ENCODE measurements at regions not wholly inside any gene's neighbourhood (a gene's known extent, or its start where the extent isn't known, plus 50 kb on each side); places are given as distances from the start of the nearest gene placed in this dataset.

GRCh38 chr2:220533485-220533884 lies 906.1 kb downstream of the SLC4A3 start:
- peaks cover 3% of the 10 kb centered on the region for H3K9me3 ChIP-seq (replicated peaks; ENCODE audit: control insufficient read depth, low read depth, low read length)
- H3K27ac ChIP-seq (ENCODE audit: low read length): no peak overlapping the region
- DNase-seq: no peak
- H3K27me3 ChIP-seq (ENCODE audit: control insufficient read depth, insufficient read depth, low read length): no peaks in the 10 kb centered on the region
- H3K36me3 ChIP-seq (ENCODE audit: control insufficient read depth, insufficient read depth, low read length): no peaks in the 10 kb centered on the region
- no peaks in the 10 kb centered on the region for H3K4me1 ChIP-seq (ENCODE audit: control insufficient read depth, insufficient read depth, low read length)
- H3K4me3 ChIP-seq (ENCODE audit: low read length): no peak overlapping the region
- 69% methylated on average over 2 of the region's 2 CpGs for WGBS (ENCODE audit: insufficient coverage)

GRCh38 chr2:220539481-220539880 lies 912.1 kb downstream of the SLC4A3 start:
- no peaks in the 10 kb centered on the region for H3K4me1 ChIP-seq (ENCODE audit: control insufficient read depth, insufficient read depth, low read length)
- no peak for DNase-seq
- H3K9me3 ChIP-seq (replicated peaks; ENCODE audit: control insufficient read depth, low read depth, low read length): peaks cover 3% of the 10 kb centered on the region
- H3K4me3 ChIP-seq (ENCODE audit: low read length): no peak overlapping the region
- WGBS (ENCODE audit: insufficient coverage): 75% methylated on average over 1 of the region's 5 CpGs
- no peaks in the 10 kb centered on the region for H3K27me3 ChIP-seq (ENCODE audit: control insufficient read depth, insufficient read depth, low read length)
- H3K27ac ChIP-seq (ENCODE audit: low read length): no peak overlapping the region
- H3K36me3 ChIP-seq (ENCODE audit: control insufficient read depth, insufficient read depth, low read length): no peaks in the 10 kb centered on the region

GRCh38 chr2:220544049-220544448 lies 916.6 kb downstream of the SLC4A3 start:
- H3K36me3 ChIP-seq (ENCODE audit: control insufficient read depth, insufficient read depth, low read length): no peaks in the 10 kb centered on the region
- H3K27me3 ChIP-seq (ENCODE audit: control insufficient read depth, insufficient read depth, low read length): no peaks in the 10 kb centered on the region
- H3K4me1 ChIP-seq (ENCODE audit: control insufficient read depth, insufficient read depth, low read length): no peaks in the 10 kb centered on the region
- H3K27ac ChIP-seq (ENCODE audit: low read length): no peak overlapping the region
- H3K4me3 ChIP-seq (ENCODE audit: low read length): no peak overlapping the region
- peaks cover 3% of the 10 kb centered on the region for H3K9me3 ChIP-seq (replicated peaks; ENCODE audit: control insufficient read depth, low read depth, low read length)
- no CpG with 5 or more reads among the region's 1 CpG for WGBS (ENCODE audit: insufficient coverage)
- DNase-seq: no peak

GRCh38 chr2:220550995-220551700 lies 923.7 kb downstream of the SLC4A3 start:
- no peak for DNase-seq

GRCh38 chr2:220552790-220553535 lies 925.5 kb downstream of the SLC4A3 start:
- H3K4me1 ChIP-seq (ENCODE audit: control insufficient read depth, insufficient read depth, low read length): no peaks in the 10 kb centered on the region
- DNase-seq: no peak
- H3K4me3 ChIP-seq (ENCODE audit: low read length): no peak overlapping the region
- 88% methylated on average over 3 of the region's 7 CpGs for WGBS (ENCODE audit: insufficient coverage)
- no peaks in the 10 kb centered on the region for H3K27me3 ChIP-seq (ENCODE audit: control insufficient read depth, insufficient read depth, low read length)
- H3K9me3 ChIP-seq (replicated peaks; ENCODE audit: control insufficient read depth, low read depth, low read length): no peaks in the 10 kb centered on the region
- no peak overlapping the region for H3K27ac ChIP-seq (ENCODE audit: low read length)
- no peaks in the 10 kb centered on the region for H3K36me3 ChIP-seq (ENCODE audit: control insufficient read depth, insufficient read depth, low read length)

More at GRCh38 chr2:220550995-220551700, 923.7 kb downstream of the SLC4A3 start:
- H3K4me1 ChIP-seq (ENCODE audit: control insufficient read depth, insufficient read depth, low read length): no peaks in the 10 kb centered on the region
- no peak overlapping the region for H3K4me3 ChIP-seq (ENCODE audit: low read length)
- H3K9me3 ChIP-seq (replicated peaks; ENCODE audit: control insufficient read depth, low read depth, low read length): no peaks in the 10 kb centered on the region
- no peaks in the 10 kb centered on the region for H3K27me3 ChIP-seq (ENCODE audit: control insufficient read depth, insufficient read depth, low read length)
- H3K36me3 ChIP-seq (ENCODE audit: control insufficient read depth, insufficient read depth, low read length): no peaks in the 10 kb centered on the region
- H3K27ac ChIP-seq (ENCODE audit: low read length): no peak overlapping the region
- 43% methylated on average over 1 of the region's 2 CpGs for WGBS (ENCODE audit: insufficient coverage)

GRCh38 chr2:220555961-220556630 lies 928.7 kb downstream of the SLC4A3 start:
- Histone ChIP-seq H3K36me3 (ENCODE audit: control insufficient read depth, insufficient read depth, low read length) (no peaks in the 10 kb centered on the region), H3K27me3 (ENCODE audit: control insufficient read depth, insufficient read depth, low read length) (no peaks in the 10 kb centered on the region), H3K27ac (ENCODE audit: low read length) (no peak overlapping the region), H3K9me3 (replicated peaks; ENCODE audit: control insufficient read depth, low read depth, low read length) (no peaks in the 10 kb centered on the region), H3K4me1 (ENCODE audit: control insufficient read depth, insufficient read depth, low read length) (no peaks in the 10 kb centered on the region), H3K4me3 (ENCODE audit: low read length) (no peak overlapping the region)
- no CpG with 5 or more reads among the region's 3 CpGs for WGBS (ENCODE audit: insufficient coverage)
- DNase-seq: no peak

GRCh38 chr2:220556658-220557057 lies 929.2 kb downstream of the SLC4A3 start:
- no peak for DNase-seq
- no peaks in the 10 kb centered on the region for H3K36me3 ChIP-seq (ENCODE audit: control insufficient read depth, insufficient read depth, low read length)
- no peak overlapping the region for H3K4me3 ChIP-seq (ENCODE audit: low read length)
- H3K9me3 ChIP-seq (replicated peaks; ENCODE audit: control insufficient read depth, low read depth, low read length): no peaks in the 10 kb centered on the region
- H3K27me3 ChIP-seq (ENCODE audit: control insufficient read depth, insufficient read depth, low read length): no peaks in the 10 kb centered on the region
- H3K4me1 ChIP-seq (ENCODE audit: control insufficient read depth, insufficient read depth, low read length): no peaks in the 10 kb centered on the region
- no peak overlapping the region for H3K27ac ChIP-seq (ENCODE audit: low read length)
- WGBS (ENCODE audit: insufficient coverage): 78% methylated on average over 1 of the region's 1 CpG

GRCh38 chr2:220560192-220560591 lies 932.8 kb downstream of the SLC4A3 start:
- Histone ChIP-seq H3K27ac (ENCODE audit: low read length) (no peak overlapping the region), H3K9me3 (replicated peaks; ENCODE audit: control insufficient read depth, low read depth, low read length) (no peaks in the 10 kb centered on the region), H3K4me3 (ENCODE audit: low read length) (no peak overlapping the region), H3K27me3 (ENCODE audit: control insufficient read depth, insufficient read depth, low read length) (no peaks in the 10 kb centered on the region), H3K4me1 (ENCODE audit: control insufficient read depth, insufficient read depth, low read length) (no peaks in the 10 kb centered on the region), H3K36me3 (ENCODE audit: control insufficient read depth, insufficient read depth, low read length) (no peaks in the 10 kb centered on the region)
- no peak for DNase-seq
- 90% methylated on average over 7 of the region's 7 CpGs for WGBS (ENCODE audit: insufficient coverage)

GRCh38 chr2:220562375-220563140 lies 935.1 kb downstream of the SLC4A3 start:
- no peak for DNase-seq
- 60% methylated on average over 1 of the region's 4 CpGs for WGBS (ENCODE audit: insufficient coverage)
- Histone ChIP-seq H3K4me3 (ENCODE audit: low read length) (no peak overlapping the region), H3K9me3 (replicated peaks; ENCODE audit: control insufficient read depth, low read depth, low read length) (no peaks in the 10 kb centered on the region), H3K27ac (ENCODE audit: low read length) (no peak overlapping the region), H3K27me3 (ENCODE audit: control insufficient read depth, insufficient read depth, low read length) (no peaks in the 10 kb centered on the region), H3K36me3 (ENCODE audit: control insufficient read depth, insufficient read depth, low read length) (no peaks in the 10 kb centered on the region), H3K4me1 (ENCODE audit: control insufficient read depth, insufficient read depth, low read length) (no peaks in the 10 kb centered on the region)

GRCh38 chr2:220568296-220568695 lies 940.9 kb downstream of the SLC4A3 start:
- DNase-seq: peak; percentile 92
- 51% methylated on average over 4 of the region's 8 CpGs for WGBS (ENCODE audit: insufficient coverage)

More at GRCh38 chr2:220568296-220568695, 940.9 kb downstream of the SLC4A3 start:
- peaks cover 2% of the 10 kb centered on the region for H3K4me1 ChIP-seq (ENCODE audit: control insufficient read depth, insufficient read depth, low read length)
- H3K27ac ChIP-seq (ENCODE audit: low read length): peak overlapping the region; percentile 15
- H3K4me3 ChIP-seq (ENCODE audit: low read length): no peak overlapping the region
- no peaks in the 10 kb centered on the region for H3K9me3 ChIP-seq (replicated peaks; ENCODE audit: control insufficient read depth, low read depth, low read length)
- H3K36me3 ChIP-seq (ENCODE audit: control insufficient read depth, insufficient read depth, low read length): no peaks in the 10 kb centered on the region
- H3K27me3 ChIP-seq (ENCODE audit: control insufficient read depth, insufficient read depth, low read length): no peaks in the 10 kb centered on the region

Data from muscle of leg (tissue), 3 donors.